ENCODE measurements at regions not wholly inside any gene's neighbourhood (a gene's known extent, or its start where the extent isn't known, plus 50 kb on each side); places are given as distances from the start of the nearest gene placed in this dataset.

GRCh38 chr4:101563126-101563525 lies 215.8 kb upstream of the PPP3CA start:
- no peak for TF ChIP-seq POLR2A (IDR thresholded peaks at IDR 0.05; ENCODE audit: low read length)
- no peak for TF ChIP-seq GATA1 (IDR thresholded peaks at IDR 0.05; ENCODE audit: low read depth, low read length)
